Ovary (tissue), 3 donors: ENCODE measurements at regions not wholly inside any gene's neighbourhood (a gene's known extent, or its start where the extent isn't known, plus 50 kb on each side); places are given as distances from the start of the nearest gene placed in this dataset.

ENCODE experiments used
- EP300 ChIP-seq: sonication (generic); formaldehyde crosslinking; IDR thresholded peaks from one replicate; pipeline ENCODE4 v1.6.1; 2017; ENCODE audit warnings: antibody characterized with exemption
- TF ChIP-seq, protein P1 (sequence below), 3 donors: fragments of 450-650 bp in 2 of 3; fragments of 200-600 bp in 1 of 3; IDR thresholded peaks; one replicate each; pipeline versions ENCODE4 v1.5.1 to v1.8.0; 2016 to 2022; ENCODE audit warnings: antibody characterized with exemption in 3 of 3, mild to moderate bottlenecking in 1 of 3
- donor health status: DM: no; HTN: no; CAD: no.

DNA sequence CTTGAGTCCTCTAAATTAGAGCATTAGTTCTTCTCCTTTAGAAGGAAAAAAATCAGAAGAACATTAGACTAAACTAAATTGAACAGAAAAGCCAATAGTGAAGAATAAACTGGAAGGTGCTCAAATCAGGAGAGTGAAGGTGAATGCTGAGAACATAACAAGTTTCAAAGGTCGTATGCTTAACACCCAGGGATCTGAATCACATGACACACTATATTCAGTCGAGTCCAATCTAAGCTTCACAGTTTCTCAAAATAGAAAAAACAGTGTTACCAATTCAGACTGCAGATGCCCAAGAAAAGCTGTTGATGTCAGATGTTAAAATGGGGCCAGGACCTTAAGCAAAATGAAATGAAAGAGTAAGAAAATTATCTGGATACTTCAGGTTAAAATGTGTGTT, 614.5 kb downstream of the EFNA5 start:
- TF ChIP-seq, protein P1, sequence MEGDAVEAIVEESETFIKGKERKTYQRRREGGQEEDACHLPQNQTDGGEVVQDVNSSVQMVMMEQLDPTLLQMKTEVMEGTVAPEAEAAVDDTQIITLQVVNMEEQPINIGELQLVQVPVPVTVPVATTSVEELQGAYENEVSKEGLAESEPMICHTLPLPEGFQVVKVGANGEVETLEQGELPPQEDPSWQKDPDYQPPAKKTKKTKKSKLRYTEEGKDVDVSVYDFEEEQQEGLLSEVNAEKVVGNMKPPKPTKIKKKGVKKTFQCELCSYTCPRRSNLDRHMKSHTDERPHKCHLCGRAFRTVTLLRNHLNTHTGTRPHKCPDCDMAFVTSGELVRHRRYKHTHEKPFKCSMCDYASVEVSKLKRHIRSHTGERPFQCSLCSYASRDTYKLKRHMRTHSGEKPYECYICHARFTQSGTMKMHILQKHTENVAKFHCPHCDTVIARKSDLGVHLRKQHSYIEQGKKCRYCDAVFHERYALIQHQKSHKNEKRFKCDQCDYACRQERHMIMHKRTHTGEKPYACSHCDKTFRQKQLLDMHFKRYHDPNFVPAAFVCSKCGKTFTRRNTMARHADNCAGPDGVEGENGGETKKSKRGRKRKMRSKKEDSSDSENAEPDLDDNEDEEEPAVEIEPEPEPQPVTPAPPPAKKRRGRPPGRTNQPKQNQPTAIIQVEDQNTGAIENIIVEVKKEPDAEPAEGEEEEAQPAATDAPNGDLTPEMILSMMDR (IDR thresholded peaks at IDR 0.05), result no peak
- no peak for TF ChIP-seq EP300
